ENCODE measurements at regions not wholly inside any gene's neighbourhood (a gene's known extent, or its start where the extent isn't known, plus 50 kb on each side); places are given as distances from the start of the nearest gene placed in this dataset.
"Not testable (repeated sequence)": the region's sequence is repeated elsewhere in the genome, so short reads cannot be mapped to it uniquely, and the experiment has no call there.

- H3K27ac ChIP-seq = no peak overlapping the region
- H3K27me3 ChIP-seq (replicated peaks) = peaks cover 60% of the 10 kb centered on the region
- DNase-seq = no peak
- in situ Hi-C loops (cut with HindIII; ENCODE audit: low pct_ligation_motif_present, low sequenced_read_pairs) = no loop called here
- H3K36me3 ChIP-seq (replicated peaks) = no peaks in the 10 kb centered on the region
- H3K4me3 ChIP-seq (ENCODE audit: low read depth, low read length) = no peak overlapping the region
- TF ChIP-seq, protein P1, sequence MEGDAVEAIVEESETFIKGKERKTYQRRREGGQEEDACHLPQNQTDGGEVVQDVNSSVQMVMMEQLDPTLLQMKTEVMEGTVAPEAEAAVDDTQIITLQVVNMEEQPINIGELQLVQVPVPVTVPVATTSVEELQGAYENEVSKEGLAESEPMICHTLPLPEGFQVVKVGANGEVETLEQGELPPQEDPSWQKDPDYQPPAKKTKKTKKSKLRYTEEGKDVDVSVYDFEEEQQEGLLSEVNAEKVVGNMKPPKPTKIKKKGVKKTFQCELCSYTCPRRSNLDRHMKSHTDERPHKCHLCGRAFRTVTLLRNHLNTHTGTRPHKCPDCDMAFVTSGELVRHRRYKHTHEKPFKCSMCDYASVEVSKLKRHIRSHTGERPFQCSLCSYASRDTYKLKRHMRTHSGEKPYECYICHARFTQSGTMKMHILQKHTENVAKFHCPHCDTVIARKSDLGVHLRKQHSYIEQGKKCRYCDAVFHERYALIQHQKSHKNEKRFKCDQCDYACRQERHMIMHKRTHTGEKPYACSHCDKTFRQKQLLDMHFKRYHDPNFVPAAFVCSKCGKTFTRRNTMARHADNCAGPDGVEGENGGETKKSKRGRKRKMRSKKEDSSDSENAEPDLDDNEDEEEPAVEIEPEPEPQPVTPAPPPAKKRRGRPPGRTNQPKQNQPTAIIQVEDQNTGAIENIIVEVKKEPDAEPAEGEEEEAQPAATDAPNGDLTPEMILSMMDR (IDR thresholded peaks at IDR 0.05; ENCODE audit: low read depth, low read length, missing control alignments) = no peak
Measured at GRCh38 chr17:49898366-49899190, 50.7 kb upstream of the TAC4 start.

DNA sequence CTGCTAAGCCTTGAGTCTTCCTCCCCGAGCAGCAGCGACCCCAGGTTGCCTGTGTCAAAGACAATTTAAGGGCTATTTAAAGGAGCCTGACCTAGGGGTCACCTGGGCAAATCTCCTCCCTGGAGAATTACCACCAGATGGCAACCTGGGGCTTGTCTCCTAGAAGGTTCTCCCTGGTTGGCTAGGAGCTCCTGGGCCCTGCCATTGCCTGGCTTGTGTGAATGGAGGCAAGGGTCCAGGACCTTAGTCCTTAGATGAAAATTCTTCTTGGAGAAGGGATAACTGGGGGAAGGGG lies 51.3 kb upstream of the TAC4 start:
- no peak for DNase-seq
- Histone ChIP-seq H3K27me3 (replicated peaks) (peaks cover 60% of the 10 kb centered on the region), H3K36me3 (replicated peaks) (no peaks in the 10 kb centered on the region), H3K27ac (no peak overlapping the region), H3K4me3 (ENCODE audit: low read depth, low read length) (no peak overlapping the region)
- in situ Hi-C loops (cut with HindIII; ENCODE audit: low pct_ligation_motif_present, low sequenced_read_pairs) = no loop called here
- TF ChIP-seq, protein P1 (IDR thresholded peaks at IDR 0.05; ENCODE audit: low read depth, low read length, missing control alignments) = peak; percentile 47

- peaks cover 63% of the 10 kb centered on the region for H3K27me3 ChIP-seq (replicated peaks)
Measured at GRCh38 chr17:49899588-49899987, 51.7 kb upstream of the TAC4 start.

DNA sequence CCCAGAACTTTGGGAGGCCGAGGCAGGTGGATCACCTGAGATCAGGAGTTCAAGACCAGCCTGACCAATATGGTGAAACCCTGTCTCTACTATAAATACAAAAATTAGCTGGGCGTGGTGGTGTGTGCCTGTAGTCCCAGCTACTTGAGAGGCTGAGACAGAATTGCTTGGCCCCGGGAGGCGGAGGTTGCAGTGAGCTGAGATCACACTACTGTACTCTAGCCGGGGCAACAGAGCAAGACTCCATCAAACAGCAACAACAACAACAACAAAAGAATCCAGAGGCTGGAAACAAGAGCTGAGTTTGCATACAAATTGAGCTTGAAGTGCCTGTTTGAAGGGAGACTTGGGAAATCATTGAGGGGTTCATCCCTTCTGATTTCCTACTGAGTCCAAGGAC lies 52.9 kb upstream of the TAC4 start:
- DNase-seq; H3K36me3 ChIP-seq (replicated peaks); H3K4me3 ChIP-seq (ENCODE audit: low read depth, low read length); in situ Hi-C loops (cut with HindIII; ENCODE audit: low pct_ligation_motif_present, low sequenced_read_pairs); H3K27ac ChIP-seq: not testable (repeated sequence)
- peaks cover 66% of the 10 kb centered on the region for H3K27me3 ChIP-seq (replicated peaks)

More at GRCh38 chr17:49899588-49899987, 51.7 kb upstream of the TAC4 start:
- TF ChIP-seq, protein P1 (IDR thresholded peaks at IDR 0.05; ENCODE audit: low read depth, low read length, missing control alignments) = no peak
- in situ Hi-C loops (cut with HindIII; ENCODE audit: low pct_ligation_motif_present, low sequenced_read_pairs) = no loop called here
- Histone ChIP-seq H3K36me3 (replicated peaks) (no peaks in the 10 kb centered on the region), H3K4me3 (ENCODE audit: low read depth, low read length) (no peak overlapping the region), H3K27ac (no peak overlapping the region)
- no peak for DNase-seq

GRCh38 chr17:49901460-49902331 lies 53.8 kb upstream of the TAC4 start:
- in situ Hi-C loops (cut with HindIII; ENCODE audit: low pct_ligation_motif_present, low sequenced_read_pairs) = no loop called here
- no peaks in the 10 kb centered on the region for H3K36me3 ChIP-seq (replicated peaks)
- DNase-seq = no peak
- peaks cover 64% of the 10 kb centered on the region for H3K27me3 ChIP-seq (replicated peaks)
- no peak overlapping the region for H3K27ac ChIP-seq
- TF ChIP-seq, protein P1 (IDR thresholded peaks at IDR 0.05; ENCODE audit: low read depth, low read length, missing control alignments) = no peak
- no peak overlapping the region for H3K4me3 ChIP-seq (ENCODE audit: low read depth, low read length)

GRCh38 chr17:49903523-49903922 lies 55.7 kb upstream of the TAC4 start:
- Histone ChIP-seq H3K4me3 (ENCODE audit: low read depth, low read length) (no peak overlapping the region), H3K27ac (no peak overlapping the region), H3K27me3 (replicated peaks) (peaks cover 73% of the 10 kb centered on the region), H3K36me3 (replicated peaks) (no peaks in the 10 kb centered on the region)
- DNase-seq = no peak
- in situ Hi-C loops (cut with HindIII; ENCODE audit: low pct_ligation_motif_present, low sequenced_read_pairs) = no loop called here
- TF ChIP-seq, protein P1 (IDR thresholded peaks at IDR 0.05; ENCODE audit: low read depth, low read length, missing control alignments) = no peak

All from brain microvascular endothelial cell (primary cell).